ENCODE measurements at regions not wholly inside any gene's neighbourhood (a gene's known extent, or its start where the extent isn't known, plus 50 kb on each side); places are given as distances from the start of the nearest gene placed in this dataset.

DNA sequence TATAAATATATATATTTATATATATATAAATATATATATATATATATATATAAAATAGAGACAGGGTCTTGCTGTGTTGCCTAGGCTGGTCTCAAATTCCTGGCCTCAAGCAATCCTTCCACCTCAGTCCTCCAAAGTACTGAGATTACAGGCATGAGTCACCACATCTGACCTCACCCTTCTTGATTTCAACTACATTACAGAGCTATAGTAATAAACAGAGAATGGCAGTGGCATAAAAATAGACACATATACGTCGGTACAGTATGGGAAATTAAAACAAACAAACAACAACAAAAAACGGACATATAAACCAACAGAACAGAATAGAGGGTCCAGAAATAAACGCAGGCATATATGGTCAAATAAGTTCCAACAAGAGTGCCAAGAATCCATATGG is 77.6 kb upstream of the PPP1R3A start:
- intact Hi-C loops (cut with micrococcal nuclease), result no loop called here
- CTCF ChIA-PET, result no interaction called here
- no peaks in the 10 kb centered on the region for H3K9me3 ChIP-seq (ENCODE audit: control insufficient read depth in 1 of 2, insufficient read depth in 1 of 2, low read depth in 1 of 2, low read length in 2 of 2)
- no peaks in the 10 kb centered on the region for H3K36me3 ChIP-seq (ENCODE audit: control insufficient read depth in 1 of 2, insufficient read depth in 2 of 2, low read length in 2 of 2)
- no peaks in the 10 kb centered on the region for H3K9me2 ChIP-seq (ENCODE audit: insufficient read depth)
- no peak overlapping the region for H2AFZ ChIP-seq (ENCODE audit: low read depth, low read length, poor library complexity, severe bottlenecking)
- H4K20me1 ChIP-seq (ENCODE audit: insufficient read depth), result no peaks in the 10 kb centered on the region
- H3K4me1 ChIP-seq (ENCODE audit: control insufficient read depth in 1 of 2, insufficient read depth in 2 of 2, low read length in 2 of 2), result no peaks in the 10 kb centered on the region
- ATAC-seq (no peak), DNase-seq (ENCODE audit: low read depth, low spot score) (no peak)
- no peaks in the 10 kb centered on the region for H3K79me2 ChIP-seq (ENCODE audit: insufficient read depth, low read length)
- no TSS peak for BruUV-seq (replicated peaks)
- H3K4me3 ChIP-seq (replicated peaks in 1 of 2; ENCODE audit: low read depth in 1 of 2, low read length in 2 of 2), result no peak overlapping the region
- TF ChIP-seq EZH2phosphoT487 (IDR thresholded peaks at IDR 0.05; ENCODE audit: borderline replicate concordance) (no peak), TCF7L2 (IDR thresholded peaks at IDR 0.05; ENCODE audit: borderline replicate concordance, extremely low read depth, insufficient read depth, insufficient read length) (no peak), ZNF274 (IDR thresholded peaks at IDR 0.05; ENCODE audit: low read depth, low read length) (no peak), EGR1 (IDR thresholded peaks at IDR 0.05; ENCODE audit: low read depth) (no peak), SIN3A (IDR thresholded peaks at IDR 0.05; ENCODE audit: low read depth) (no peak), CEBPB (IDR thresholded peaks at IDR 0.05; ENCODE audit: low read depth) (no peak), ZFX (IDR thresholded peaks at IDR 0.05) (no peak), POLR2AphosphoS5 (IDR thresholded peaks at IDR 0.05; ENCODE audit: low read depth, low read length) (no peak), SRF (IDR thresholded peaks at IDR 0.05; ENCODE audit: low read depth) (no peak), JUND (IDR thresholded peaks at IDR 0.05) (no peak), CBX3 (IDR thresholded peaks at IDR 0.05; ENCODE audit: low read depth) (no peak), ELF1 (IDR thresholded peaks at IDR 0.05; ENCODE audit: borderline replicate concordance, low read depth) (no peak), RAD21 (IDR thresholded peaks at IDR 0.05; ENCODE audit: low read depth) (no peak), SP1 (IDR thresholded peaks at IDR 0.05; ENCODE audit: low read depth) (no peak), FOSL1 (IDR thresholded peaks at IDR 0.05; ENCODE audit: low read depth) (no peak), POLR2A (IDR thresholded peaks at IDR 0.05; ENCODE audit: borderline replicate concordance, extremely low read depth, insufficient read depth, insufficient read length) (no peak)
- TF ChIP-seq, protein P1, sequence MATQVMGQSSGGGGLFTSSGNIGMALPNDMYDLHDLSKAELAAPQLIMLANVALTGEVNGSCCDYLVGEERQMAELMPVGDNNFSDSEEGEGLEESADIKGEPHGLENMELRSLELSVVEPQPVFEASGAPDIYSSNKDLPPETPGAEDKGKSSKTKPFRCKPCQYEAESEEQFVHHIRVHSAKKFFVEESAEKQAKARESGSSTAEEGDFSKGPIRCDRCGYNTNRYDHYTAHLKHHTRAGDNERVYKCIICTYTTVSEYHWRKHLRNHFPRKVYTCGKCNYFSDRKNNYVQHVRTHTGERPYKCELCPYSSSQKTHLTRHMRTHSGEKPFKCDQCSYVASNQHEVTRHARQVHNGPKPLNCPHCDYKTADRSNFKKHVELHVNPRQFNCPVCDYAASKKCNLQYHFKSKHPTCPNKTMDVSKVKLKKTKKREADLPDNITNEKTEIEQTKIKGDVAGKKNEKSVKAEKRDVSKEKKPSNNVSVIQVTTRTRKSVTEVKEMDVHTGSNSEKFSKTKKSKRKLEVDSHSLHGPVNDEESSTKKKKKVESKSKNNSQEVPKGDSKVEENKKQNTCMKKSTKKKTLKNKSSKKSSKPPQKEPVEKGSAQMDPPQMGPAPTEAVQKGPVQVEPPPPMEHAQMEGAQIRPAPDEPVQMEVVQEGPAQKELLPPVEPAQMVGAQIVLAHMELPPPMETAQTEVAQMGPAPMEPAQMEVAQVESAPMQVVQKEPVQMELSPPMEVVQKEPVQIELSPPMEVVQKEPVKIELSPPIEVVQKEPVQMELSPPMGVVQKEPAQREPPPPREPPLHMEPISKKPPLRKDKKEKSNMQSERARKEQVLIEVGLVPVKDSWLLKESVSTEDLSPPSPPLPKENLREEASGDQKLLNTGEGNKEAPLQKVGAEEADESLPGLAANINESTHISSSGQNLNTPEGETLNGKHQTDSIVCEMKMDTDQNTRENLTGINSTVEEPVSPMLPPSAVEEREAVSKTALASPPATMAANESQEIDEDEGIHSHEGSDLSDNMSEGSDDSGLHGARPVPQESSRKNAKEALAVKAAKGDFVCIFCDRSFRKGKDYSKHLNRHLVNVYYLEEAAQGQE (IDR thresholded peaks at IDR 0.05; ENCODE audit: low read depth), result no peak
- TF ChIP-seq, protein P2, sequence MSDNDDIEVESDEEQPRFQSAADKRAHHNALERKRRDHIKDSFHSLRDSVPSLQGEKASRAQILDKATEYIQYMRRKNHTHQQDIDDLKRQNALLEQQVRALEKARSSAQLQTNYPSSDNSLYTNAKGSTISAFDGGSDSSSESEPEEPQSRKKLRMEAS (IDR thresholded peaks at IDR 0.05), result no peak
- TF ChIP-seq, protein P3, sequence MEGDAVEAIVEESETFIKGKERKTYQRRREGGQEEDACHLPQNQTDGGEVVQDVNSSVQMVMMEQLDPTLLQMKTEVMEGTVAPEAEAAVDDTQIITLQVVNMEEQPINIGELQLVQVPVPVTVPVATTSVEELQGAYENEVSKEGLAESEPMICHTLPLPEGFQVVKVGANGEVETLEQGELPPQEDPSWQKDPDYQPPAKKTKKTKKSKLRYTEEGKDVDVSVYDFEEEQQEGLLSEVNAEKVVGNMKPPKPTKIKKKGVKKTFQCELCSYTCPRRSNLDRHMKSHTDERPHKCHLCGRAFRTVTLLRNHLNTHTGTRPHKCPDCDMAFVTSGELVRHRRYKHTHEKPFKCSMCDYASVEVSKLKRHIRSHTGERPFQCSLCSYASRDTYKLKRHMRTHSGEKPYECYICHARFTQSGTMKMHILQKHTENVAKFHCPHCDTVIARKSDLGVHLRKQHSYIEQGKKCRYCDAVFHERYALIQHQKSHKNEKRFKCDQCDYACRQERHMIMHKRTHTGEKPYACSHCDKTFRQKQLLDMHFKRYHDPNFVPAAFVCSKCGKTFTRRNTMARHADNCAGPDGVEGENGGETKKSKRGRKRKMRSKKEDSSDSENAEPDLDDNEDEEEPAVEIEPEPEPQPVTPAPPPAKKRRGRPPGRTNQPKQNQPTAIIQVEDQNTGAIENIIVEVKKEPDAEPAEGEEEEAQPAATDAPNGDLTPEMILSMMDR (IDR thresholded peaks at IDR 0.05 in 2 of 3, conservative IDR thresholded peaks at IDR 0.05 in 1 of 3; ENCODE audit: borderline replicate concordance in 1 of 3, insufficient read depth in 1 of 3, low read depth in 2 of 3, low read length in 2 of 3), result no peak
- TF ChIP-seq, protein P4, sequence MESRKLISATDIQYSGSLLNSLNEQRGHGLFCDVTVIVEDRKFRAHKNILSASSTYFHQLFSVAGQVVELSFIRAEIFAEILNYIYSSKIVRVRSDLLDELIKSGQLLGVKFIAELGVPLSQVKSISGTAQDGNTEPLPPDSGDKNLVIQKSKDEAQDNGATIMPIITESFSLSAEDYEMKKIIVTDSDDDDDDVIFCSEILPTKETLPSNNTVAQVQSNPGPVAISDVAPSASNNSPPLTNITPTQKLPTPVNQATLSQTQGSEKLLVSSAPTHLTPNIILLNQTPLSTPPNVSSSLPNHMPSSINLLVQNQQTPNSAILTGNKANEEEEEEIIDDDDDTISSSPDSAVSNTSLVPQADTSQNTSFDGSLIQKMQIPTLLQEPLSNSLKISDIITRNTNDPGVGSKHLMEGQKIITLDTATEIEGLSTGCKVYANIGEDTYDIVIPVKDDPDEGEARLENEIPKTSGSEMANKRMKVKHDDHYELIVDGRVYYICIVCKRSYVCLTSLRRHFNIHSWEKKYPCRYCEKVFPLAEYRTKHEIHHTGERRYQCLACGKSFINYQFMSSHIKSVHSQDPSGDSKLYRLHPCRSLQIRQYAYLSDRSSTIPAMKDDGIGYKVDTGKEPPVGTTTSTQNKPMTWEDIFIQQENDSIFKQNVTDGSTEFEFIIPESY (IDR thresholded peaks at IDR 0.05; ENCODE audit: extremely low read depth, insufficient replicate concordance, low read length), result no peak
- RAD21 ChIA-PET (ENCODE audit: low non-redundant PET in 1 of 2, low total read pairs in 2 of 2, uncharacterized antibody in 2 of 2, unreplicated experiment in 2 of 2), result no interaction called here
- H3K4me2 ChIP-seq (ENCODE audit: low read length), result no peak overlapping the region
- H3K27ac ChIP-seq (ENCODE audit: low read depth, low read length), result no peak overlapping the region
- POLR2A ChIA-PET, result no interaction called here
- H3K27me3 ChIP-seq (ENCODE audit: insufficient read depth, low read length), result no peaks in the 10 kb centered on the region
- no peak overlapping the region for H3K9ac ChIP-seq (ENCODE audit: low read length)

All from HCT116 (cell line).